SK-N-SH (cell line): ENCODE measurements at regions not wholly inside any gene's neighbourhood (a gene's known extent, or its start where the extent isn't known, plus 50 kb on each side); places are given as distances from the start of the nearest gene placed in this dataset.

Experiments
- CTCF ChIA-PET: fragments of 300-600, 350-600 bp; formaldehyde crosslinking; extraction: SDS; loops from one replicate; lab custom pipeline; 2021; lab: Yijun Ruan, JAX
- POLR2A ChIA-PET: fragments of 350-600 bp; sonication (Branson Sonifier 250); formaldehyde crosslinking; extraction: SDS; loops from one replicate; lab custom pipeline; 2020; ENCODE audit warnings: antibody characterized with exemption, inconsistent platforms; lab: Yijun Ruan, JAX
- DNase-seq: peaks from one replicate; pipeline ENCODE4 v3.0.0; 2012
- H2AFZ ChIP-seq: fragments of 200-600 bp; sonication (generic); 2 replicates; pipeline ENCODE4 v1.8.1; 2016; ENCODE audit warnings: antibody characterized with exemption, mild to moderate bottlenecking, low read depth
- H3F3A ChIP-seq: fragments of 200-600 bp; sonication (generic); replicated peaks from 2 replicates; pipeline ENCODE3; 2016; ENCODE audit warnings: antibody characterized with exemption, mild to moderate bottlenecking; ENCODE audit not compliant: insufficient read depth
- H3K27ac ChIP-seq, 2 experiments: fragments of 200-500 bp in 1 of 2; fragments of 200-600 bp in 1 of 2; sonication (Bioruptor generic) in 1 of 2; sonication (generic), shearing (Covaris generic) in 1 of 2; 2 replicates each; pipeline versions ENCODE4 v1.5.1 to v1.6.1; 2014 to 2016; ENCODE audit warnings: low read depth in 2 of 2, inconsistent platforms in 1 of 2, low read length in 1 of 2, mild to moderate bottlenecking in 1 of 2, mixed read lengths in 1 of 2
- H3K27me3 ChIP-seq: fragments of 200-600 bp; sonication (generic), shearing (Covaris generic); 2 replicates; pipeline ENCODE4 v1.6.1; 2016; ENCODE audit warnings: mixed run types; ENCODE audit not compliant: insufficient read depth
- H3K36me3 ChIP-seq, 2 experiments: fragments of 200-500 bp in 1 of 2; fragments of 200-600 bp in 1 of 2; sonication (Bioruptor generic) in 1 of 2; sonication (generic) in 1 of 2; replicated peaks in 1 of 2; 2 replicates each; pipeline versions ENCODE3 to v1.5.1; 2014 to 2016; ENCODE audit warnings: low read length in 1 of 2, mild to moderate bottlenecking in 1 of 2; ENCODE audit not compliant: insufficient read depth in 2 of 2, control insufficient read depth in 1 of 2
- H3K4me1 ChIP-seq, 2 experiments: fragments of 200-500 bp in 1 of 2; fragments of 200-600 bp in 1 of 2; sonication (Bioruptor generic) in 1 of 2; sonication (generic), shearing (Covaris generic) in 1 of 2; 2 replicates each; pipeline versions ENCODE4 v1.5.1 to v1.6.1; 2014 to 2016; ENCODE audit warnings: low read depth in 1 of 2, low read length in 1 of 2, mixed run types in 1 of 2; ENCODE audit not compliant: insufficient read depth in 2 of 2, control insufficient read depth in 1 of 2
- H3K4me2 ChIP-seq: fragments of 200-600 bp; sonication (generic), shearing (Covaris generic); 2 replicates; pipeline ENCODE4 v1.6.1; 2017; ENCODE audit warnings: mixed run types
- H3K4me3 ChIP-seq, 2 experiments: fragments of 200-500 bp in 1 of 2; fragments of 200-600 bp in 1 of 2; sonication (Bioruptor generic) in 1 of 2; sonication (generic), shearing (Covaris generic) in 1 of 2; 2 replicates each; pipeline versions ENCODE4 v1.5.1 to v1.8.1; 2014 to 2016; ENCODE audit warnings: low read depth in 2 of 2, inconsistent platforms in 1 of 2, low read length in 1 of 2, mild to moderate bottlenecking in 1 of 2, mixed read lengths in 1 of 2, moderate library complexity in 1 of 2
- H3K79me2 ChIP-seq: fragments of 200-600 bp; sonication (generic); 2 replicates; pipeline ENCODE4 v1.8.1; 2017; ENCODE audit warnings: mild to moderate bottlenecking; ENCODE audit not compliant: insufficient read depth
- H3K9ac ChIP-seq: fragments of 200-600 bp; sonication (generic); 2 replicates; pipeline ENCODE4 v1.6.1; 2017; ENCODE audit warnings: mixed run types
- H3K9me2 ChIP-seq: fragments of 200-600 bp; sonication (generic); 2 replicates; pipeline ENCODE4 v1.6.1; 2017; ENCODE audit warnings: mixed run types
- H3K9me3 ChIP-seq: fragments of 200-600 bp; sonication (generic); 2 replicates; pipeline ENCODE4 v1.6.1; 2017; ENCODE audit warnings: mixed run types, mild to moderate bottlenecking, moderate library complexity
- H4K20me1 ChIP-seq: fragments of 200-600 bp; sonication (generic); 2 replicates; pipeline ENCODE4 v1.6.1; 2017; ENCODE audit warnings: mild to moderate bottlenecking, mixed run types; ENCODE audit not compliant: insufficient read depth
- CHD2 ChIP-seq: fragments of 150-350 bp; IDR thresholded peaks from 2 replicates; pipeline ENCODE4 v1.6.1; 2018; ENCODE audit warnings: low read length; ENCODE audit not compliant: partially characterized antibody
- EP300 ChIP-seq, 2 experiments: IDR thresholded peaks; 2 replicates each; pipeline versions ENCODE4 v1.4.0 to v1.6.1; 2012; ENCODE audit warnings: borderline replicate concordance in 1 of 2, low read depth in 1 of 2, low read length in 1 of 2
- FOSL2 ChIP-seq: IDR thresholded peaks from 2 replicates; pipeline ENCODE4 v1.4.0; 2012; ENCODE audit warnings: low read depth, mild to moderate bottlenecking, moderate library complexity, borderline replicate concordance
- NFIC ChIP-seq: IDR thresholded peaks from 2 replicates; pipeline ENCODE4 v1.4.0; 2012; ENCODE audit warnings: borderline replicate concordance
- POLR2AphosphoS5 ChIP-seq: IDR thresholded peaks from 2 replicates; pipeline ENCODE4 v1.6.1; 2012; ENCODE audit warnings: low read depth, low read length
- SIN3A ChIP-seq: IDR thresholded peaks from 2 replicates; pipeline ENCODE4 v1.6.1; 2012; ENCODE audit warnings: low read depth, mild to moderate bottlenecking, low read length, moderate library complexity, borderline replicate concordance
- TEAD4 ChIP-seq: IDR thresholded peaks from 2 replicates; pipeline ENCODE4 v1.4.0; 2012; ENCODE audit warnings: mild to moderate bottlenecking, borderline replicate concordance; ENCODE audit not compliant: insufficient read depth
- YY1 ChIP-seq: IDR thresholded peaks from 2 replicates; pipeline ENCODE4 v1.4.0; 2012; ENCODE audit warnings: low read depth, mild to moderate bottlenecking
- WGBS: methylation state at CpG from one replicate; pipeline ENCODE4 v1.1.6; 2017; ENCODE audit warnings: low lambda C conversion rate; 5-methylcytosine and 5-hydroxymethylcytosine counted together
- TF ChIP-seq, protein P1 (sequence below): IDR thresholded peaks from 2 replicates; pipeline ENCODE4 v1.4.0; 2012; ENCODE audit warnings: low read depth, borderline replicate concordance

DNA sequence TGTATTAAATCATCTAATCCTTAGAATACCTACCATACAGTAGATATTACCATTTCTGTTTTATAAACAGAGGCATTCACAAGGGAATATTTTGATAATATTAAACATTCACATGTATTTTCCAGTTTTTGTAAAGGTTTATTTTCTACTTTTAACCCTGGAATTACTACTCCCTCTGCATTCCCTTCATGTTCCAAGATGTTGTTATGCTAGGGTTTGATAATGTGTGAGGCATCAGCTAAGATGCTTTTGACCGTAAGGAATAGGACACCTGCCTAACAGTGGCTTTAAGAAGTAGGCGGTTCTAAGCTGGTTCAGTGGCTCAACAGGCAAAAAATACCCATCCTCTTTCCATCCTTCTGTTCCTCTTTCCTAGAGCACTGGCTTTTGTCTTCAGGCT lies 131.9 kb upstream of the USP24 start:
- CTCF ChIA-PET, result no interaction called here
- Histone ChIP-seq H3K27me3 (no peaks in the 10 kb centered on the region), H3K9me2 (no peaks in the 10 kb centered on the region)

DNA sequence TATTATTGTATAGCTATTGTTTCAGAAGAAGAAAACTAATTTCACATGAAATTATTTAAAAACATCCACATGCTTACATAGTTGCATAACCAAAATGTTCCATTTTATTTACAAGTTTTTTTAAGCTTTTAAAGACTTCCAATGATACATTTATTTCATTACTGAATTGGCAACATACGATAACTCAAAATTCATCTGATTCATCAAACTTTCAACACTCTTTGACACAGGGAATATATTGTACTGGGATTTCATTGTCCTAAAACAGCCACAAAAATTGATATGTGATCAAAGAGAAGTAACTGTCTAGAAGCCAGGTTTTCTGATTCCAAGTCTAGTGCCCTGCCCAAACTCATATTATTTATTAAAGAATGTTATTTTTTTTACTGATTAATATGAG lies 131.4 kb upstream of the USP24 start:
- WGBS, result 86% methylated on average over 1 of the region's 1 CpG
- H3K9me2 ChIP-seq, result no peaks in the 10 kb centered on the region
- H3K27ac ChIP-seq, result no peak overlapping the region
- no peak overlapping the region for H2AFZ ChIP-seq
- no peaks in the 10 kb centered on the region for H4K20me1 ChIP-seq
- no peak overlapping the region for H3K4me3 ChIP-seq
- H3K9ac ChIP-seq, result no peak overlapping the region
- no peaks in the 10 kb centered on the region for H3K79me2 ChIP-seq
- H3K36me3 ChIP-seq, result no peaks in the 10 kb centered on the region
- H3K4me2 ChIP-seq, result no peak overlapping the region
- no peaks in the 10 kb centered on the region for H3K9me3 ChIP-seq
- TF ChIP-seq YY1, result no peak
- TF ChIP-seq NFIC, result no peak
- TF ChIP-seq, protein P1, sequence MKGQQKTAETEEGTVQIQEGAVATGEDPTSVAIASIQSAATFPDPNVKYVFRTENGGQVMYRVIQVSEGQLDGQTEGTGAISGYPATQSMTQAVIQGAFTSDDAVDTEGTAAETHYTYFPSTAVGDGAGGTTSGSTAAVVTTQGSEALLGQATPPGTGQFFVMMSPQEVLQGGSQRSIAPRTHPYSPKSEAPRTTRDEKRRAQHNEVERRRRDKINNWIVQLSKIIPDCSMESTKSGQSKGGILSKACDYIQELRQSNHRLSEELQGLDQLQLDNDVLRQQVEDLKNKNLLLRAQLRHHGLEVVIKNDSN, result no peak
- no peak for TF ChIP-seq CHD2
- TF ChIP-seq SIN3A, result no peak
- TF ChIP-seq FOSL2, result no peak
- TF ChIP-seq EP300 (IDR thresholded peaks at IDR 0.05; ENCODE audit: borderline replicate concordance in 1 of 2, low read depth in 1 of 2, low read length in 1 of 2), result no peak
- no peaks in the 10 kb centered on the region for H3K4me1 ChIP-seq
- H3K27me3 ChIP-seq, result no peaks in the 10 kb centered on the region
- CTCF ChIA-PET, result no interaction called here
- POLR2A ChIA-PET, result no interaction called here
- no peak for DNase-seq
- H3F3A ChIP-seq, result no peaks in the 10 kb centered on the region

More for the DNA sequence above, 131.9 kb upstream of the USP24 start:
- Histone ChIP-seq H3F3A (no peaks in the 10 kb centered on the region), H3K27ac (no peak overlapping the region), H3K4me2 (no peak overlapping the region), H3K79me2 (no peaks in the 10 kb centered on the region), H4K20me1 (no peaks in the 10 kb centered on the region), H3K4me3 (no peak overlapping the region), H3K36me3 (no peaks in the 10 kb centered on the region), H3K4me1 (no peaks in the 10 kb centered on the region), H3K9me3 (no peaks in the 10 kb centered on the region), H2AFZ (no peak overlapping the region), H3K9ac (no peak overlapping the region)
- POLR2A ChIA-PET, result no interaction called here
- WGBS, result 84% methylated on average over 2 of the region's 2 CpGs
- no peak for TF ChIP-seq TEAD4
- TF ChIP-seq POLR2AphosphoS5, result no peak
- DNase-seq, result no peak

DNA sequence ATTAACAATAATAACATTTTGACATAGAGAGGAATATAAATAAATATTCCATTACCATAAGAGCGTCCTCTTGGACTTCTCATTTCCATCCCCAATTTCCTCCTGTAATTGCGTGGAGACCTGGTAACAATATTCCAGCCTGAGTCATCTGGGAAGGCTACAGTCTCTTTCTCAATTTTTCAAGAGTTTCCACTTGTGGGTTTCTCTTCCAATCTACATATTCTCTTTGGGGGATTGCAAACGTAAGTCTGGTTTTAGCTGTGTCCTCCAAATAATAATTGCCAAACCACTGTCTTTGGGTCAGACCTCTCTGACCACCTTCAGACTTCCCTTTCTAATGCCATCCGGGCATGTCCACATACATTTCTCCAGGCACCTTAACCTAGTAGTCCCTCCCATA lies 124.5 kb upstream of the USP24 start:
- no peak overlapping the region for H3K4me2 ChIP-seq
- no peaks in the 10 kb centered on the region for H3K9me2 ChIP-seq
- 89% methylated on average over 4 of the region's 4 CpGs for WGBS
- no peaks in the 10 kb centered on the region; the same call in 1 of the 2 replicates for H3K9me3 ChIP-seq
- no peaks in the 10 kb centered on the region for H3K36me3 ChIP-seq
- no peaks in the 10 kb centered on the region for H3F3A ChIP-seq
- H4K20me1 ChIP-seq, result no peaks in the 10 kb centered on the region
- no peak overlapping the region; a peak in 1 of 4 replicates for H3K4me3 ChIP-seq
- H3K79me2 ChIP-seq, result no peaks in the 10 kb centered on the region
- H3K27ac ChIP-seq, result no peak overlapping the region
- no peaks in the 10 kb centered on the region for H3K27me3 ChIP-seq
- H3K4me1 ChIP-seq, result no peaks in the 10 kb centered on the region
- no peak for DNase-seq
- no peak overlapping the region for H2AFZ ChIP-seq
- ChIA-PET POLR2A (no interaction called here), CTCF (no interaction called here)
- no peak for TF ChIP-seq YY1
- no peak overlapping the region for H3K9ac ChIP-seq
